Esophagus mucosa (tissue), 1 donor: ENCODE measurements at regions not wholly inside any gene's neighbourhood (a gene's known extent, or its start where the extent isn't known, plus 50 kb on each side); places are given as distances from the start of the nearest gene placed in this dataset.
"Not testable (repeated sequence)": the region's sequence is repeated elsewhere in the genome, so short reads cannot be mapped to it uniquely, and the experiment has no call there.

Experiments used
- ATAC-seq: fragments of 200-7000 bp; cut with Tn5 transposase; one replicate; pipeline ENCODE4 v1.9.1; 2020
- donor health status: DM: yes; HTN: yes; CAD: no.

DNA sequence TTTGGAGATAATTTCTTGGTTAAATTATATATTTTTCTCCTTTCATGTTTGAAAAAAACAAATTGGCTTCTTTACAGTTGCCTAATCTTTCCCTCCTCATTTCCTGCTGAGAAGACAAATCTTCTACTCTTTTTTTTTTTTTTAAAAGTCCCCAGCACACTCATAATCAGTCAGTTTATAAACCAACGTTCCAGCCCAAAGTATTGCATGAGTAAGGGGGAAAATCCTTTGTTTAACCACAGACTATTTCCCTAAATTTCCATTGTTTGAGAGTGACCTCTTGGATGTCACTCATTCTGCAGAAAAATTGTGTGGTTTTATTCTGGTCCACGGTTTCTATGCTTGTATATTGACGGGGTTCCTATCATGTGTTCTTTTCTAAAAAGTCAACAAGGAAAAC is 55.1 kb upstream of the TLR4 start:
- ATAC-seq, result no peak

DNA sequence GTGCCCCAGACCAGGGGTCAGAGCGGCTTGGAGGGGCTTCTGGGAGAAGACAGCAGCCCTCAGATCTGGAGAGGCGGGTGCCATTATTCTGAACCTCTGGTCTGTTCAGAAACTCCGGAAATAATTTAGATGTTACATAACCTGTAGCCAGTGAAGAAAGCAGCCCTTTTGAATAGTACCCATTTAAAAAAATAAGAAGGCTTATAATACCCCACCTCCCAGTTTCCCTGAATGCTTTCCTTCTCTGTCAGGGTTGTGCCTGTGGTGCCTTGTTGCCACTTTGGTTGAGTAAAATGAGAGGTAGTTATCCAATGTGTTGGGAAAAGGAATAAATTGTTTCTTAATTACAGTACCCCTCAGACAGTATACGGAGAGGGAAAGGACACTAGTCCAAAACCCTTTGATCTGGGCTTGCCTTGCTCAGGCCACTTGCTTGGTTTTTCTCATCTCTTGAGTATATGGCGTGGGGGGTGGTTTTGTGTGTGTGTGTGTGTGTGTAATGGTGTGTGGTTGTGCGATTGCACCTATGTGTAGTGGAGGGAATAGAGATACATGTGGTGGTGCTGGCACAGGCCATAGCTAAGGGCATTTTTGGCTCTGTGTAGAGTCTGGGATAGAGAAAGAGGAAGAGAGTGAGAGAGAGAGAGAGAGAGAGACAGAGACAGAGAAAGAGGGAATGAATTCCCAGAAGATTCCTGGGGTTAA is 59.1 kb upstream of the TLR4 start:
- ATAC-seq, result no peak

DNA sequence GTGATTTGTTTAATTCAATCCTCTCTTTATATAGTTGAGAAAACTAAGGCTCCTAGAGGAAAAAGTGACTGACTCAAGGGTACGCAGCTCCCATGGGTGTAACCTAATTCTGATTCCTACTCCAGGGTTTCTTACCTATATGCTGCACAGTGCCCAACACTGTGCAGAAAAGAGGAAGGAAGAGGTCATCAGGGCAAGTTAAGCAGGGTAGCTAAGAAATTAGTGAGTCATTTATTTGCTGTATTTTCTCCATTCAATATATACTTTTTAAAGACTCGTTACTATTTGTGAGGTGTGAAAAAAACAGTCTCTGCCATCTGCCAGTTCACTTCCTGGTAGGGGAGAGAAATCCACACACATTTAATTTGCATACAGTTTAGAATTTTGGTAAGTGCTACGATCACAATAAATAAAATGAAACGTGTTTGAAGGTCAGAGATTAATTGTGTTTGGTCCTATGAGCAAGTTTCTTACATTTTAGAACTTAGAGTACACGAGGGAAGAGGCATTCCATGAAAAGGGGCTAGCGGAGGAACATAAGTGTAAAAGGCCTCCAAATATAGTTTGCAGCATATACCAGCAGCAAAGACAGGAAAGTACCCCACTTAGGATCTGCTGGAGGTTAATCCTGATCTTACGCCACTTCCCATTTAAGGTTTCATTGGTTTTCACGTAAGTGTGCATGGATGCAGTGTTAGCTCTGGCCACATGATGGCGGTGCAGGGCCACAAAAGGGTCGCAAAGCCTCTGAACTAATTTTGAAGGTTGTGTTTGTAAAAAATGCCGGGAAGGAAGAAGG is 59.9 kb upstream of the TLR4 start:
- ATAC-seq, result peak; percentile 83

DNA sequence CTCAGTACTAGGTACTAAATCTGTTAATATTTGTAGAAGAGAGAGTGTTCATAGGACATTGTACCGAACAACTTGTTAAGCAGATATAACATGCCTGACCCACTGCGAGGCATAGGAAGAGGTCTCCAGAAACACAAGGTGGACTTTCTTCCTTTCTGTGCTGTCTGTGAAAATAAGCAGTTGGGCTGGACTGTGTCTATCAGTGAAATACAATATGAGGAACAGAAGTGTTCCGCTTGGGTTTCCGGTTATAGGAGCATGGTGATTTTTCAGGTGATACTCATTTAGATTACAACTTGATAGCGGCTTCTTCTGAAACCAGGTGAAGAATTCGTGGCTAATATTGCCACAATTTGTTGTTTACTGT is 60.9 kb upstream of the TLR4 start:
- ATAC-seq, result no peak

DNA sequence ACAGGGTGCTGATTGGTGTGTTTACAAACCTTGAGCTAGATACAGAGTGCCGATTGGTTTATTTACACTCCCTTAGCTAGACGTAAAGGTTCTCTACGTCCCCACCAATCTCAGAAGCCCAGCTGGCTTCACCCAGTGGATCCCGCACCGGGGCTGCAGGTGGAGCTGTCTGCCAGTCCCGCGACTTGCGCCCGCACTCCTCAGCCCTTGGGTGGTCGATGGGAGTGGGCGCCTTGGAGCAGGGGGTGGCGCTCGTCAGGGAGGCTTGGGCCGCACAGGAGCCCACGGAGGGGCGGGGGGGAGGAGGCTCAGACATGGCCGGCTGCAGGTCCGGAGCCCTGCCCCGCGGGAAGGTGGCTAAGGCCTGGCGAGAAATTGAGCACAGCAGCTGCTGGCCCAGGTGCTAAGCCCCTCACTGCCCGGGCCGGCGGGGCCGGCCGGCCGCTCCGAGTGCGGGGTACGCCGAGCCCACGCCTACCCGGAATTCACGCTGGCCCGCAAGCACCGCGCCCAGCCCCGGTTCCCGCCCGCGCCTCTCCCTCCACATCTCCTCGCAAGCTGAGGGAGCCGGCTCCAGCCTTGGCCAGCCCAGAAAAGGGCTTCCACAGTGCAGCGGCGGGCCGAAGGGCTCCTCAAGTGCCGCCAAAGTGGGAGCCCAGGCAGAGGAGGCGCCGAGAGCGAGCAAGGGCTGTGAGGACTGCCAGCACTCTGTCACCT is 61.5 kb upstream of the TLR4 start:
- ATAC-seq, result not testable (repeated sequence)

DNA sequence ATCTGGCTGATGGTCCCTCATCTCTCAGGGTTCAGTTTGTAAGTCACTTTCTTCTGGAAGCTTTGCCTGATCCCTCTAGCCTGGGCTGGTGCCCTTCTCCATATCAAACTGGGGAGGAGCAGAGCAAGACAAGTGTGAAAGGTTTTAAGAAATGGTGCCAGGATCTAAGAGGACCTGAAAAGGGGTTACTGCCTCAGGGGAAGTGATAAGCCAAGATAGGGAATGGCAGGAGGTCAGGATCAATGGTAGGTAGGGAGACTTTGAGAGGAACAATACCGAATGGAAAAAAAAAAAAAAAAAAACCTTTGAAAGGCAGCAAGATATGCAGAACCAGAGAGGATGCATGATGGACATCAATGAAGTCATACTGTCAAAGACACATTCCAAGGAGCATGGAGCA is 67.5 kb upstream of the TLR4 start:
- no peak for ATAC-seq

DNA sequence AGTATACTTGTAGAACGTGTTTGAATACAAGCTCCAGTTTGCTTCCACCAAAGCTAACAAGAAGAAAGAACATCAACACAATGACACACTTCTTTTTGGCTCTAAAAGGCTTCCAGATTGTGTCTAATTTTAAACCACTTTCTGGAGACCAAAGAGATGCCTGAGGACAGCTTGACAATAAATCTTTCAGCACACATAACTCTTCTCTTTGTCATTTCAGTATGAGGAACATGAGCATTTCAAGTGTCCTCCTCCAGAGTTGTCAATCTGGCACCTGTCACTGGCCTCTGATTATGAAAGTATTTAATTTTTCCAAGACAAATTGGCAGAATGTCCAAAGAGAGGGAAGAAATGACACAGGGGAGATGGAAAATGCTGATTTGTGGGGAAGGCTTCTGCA is 79.0 kb upstream of the TLR4 start:
- ATAC-seq, result no peak

DNA sequence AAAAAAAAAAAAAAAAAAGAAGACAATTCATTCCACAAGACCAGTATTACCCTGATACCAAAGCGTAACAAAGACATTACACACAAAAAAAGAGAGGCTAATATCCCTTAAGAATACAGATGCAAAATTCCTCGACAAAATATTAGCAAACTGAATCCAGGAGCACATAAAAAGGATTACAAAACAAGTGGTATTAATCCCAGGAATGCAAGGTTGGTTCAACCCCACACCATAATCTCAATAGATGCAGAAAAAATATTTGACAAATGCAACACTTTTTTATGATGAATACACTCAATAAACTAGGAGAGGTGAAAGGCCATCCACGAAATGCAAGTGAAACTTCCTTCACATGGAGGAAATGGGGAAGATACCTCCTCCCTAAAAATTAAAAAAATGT is 80.1 kb upstream of the TLR4 start:
- no peak for ATAC-seq

DNA sequence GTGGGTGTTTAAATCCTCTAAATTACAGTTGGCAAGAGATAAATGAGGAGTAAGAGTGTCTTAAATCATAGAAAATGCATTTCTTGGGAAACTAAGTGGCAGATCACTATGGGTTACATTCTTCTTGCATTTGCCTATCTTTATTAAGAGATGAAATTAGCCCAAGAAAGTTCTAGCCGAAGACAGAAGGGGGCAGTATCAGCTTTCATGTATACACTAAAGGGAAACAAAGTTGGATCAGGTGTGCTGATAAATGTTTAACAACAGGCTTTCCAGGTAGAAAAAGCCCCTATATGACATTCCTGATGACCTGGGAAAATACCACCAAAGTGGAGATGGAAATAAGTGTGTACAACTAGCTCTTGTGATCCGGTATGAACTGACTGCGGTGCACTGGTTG is 81.9 kb upstream of the TLR4 start:
- no peak for ATAC-seq

DNA sequence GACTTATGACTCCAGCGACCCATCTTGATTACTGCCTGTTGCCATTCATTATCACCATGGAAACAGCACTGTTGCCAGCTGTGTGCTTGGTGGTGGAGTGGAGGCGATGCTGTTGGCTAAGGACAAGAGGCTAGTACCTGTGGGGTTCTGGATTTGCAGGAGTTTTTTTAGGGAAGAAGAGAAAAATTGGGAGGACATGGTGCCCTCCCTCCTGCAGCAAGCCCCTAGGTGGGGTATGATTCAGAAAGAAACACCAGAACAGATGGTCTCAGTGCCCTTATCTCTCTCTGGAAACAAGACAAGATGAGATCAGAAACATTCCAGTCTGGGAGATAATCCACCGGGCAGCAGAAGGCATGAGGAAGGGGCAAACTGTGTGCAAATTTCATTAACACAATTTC is 87.8 kb upstream of the TLR4 start:
- ATAC-seq, result no peak

DNA sequence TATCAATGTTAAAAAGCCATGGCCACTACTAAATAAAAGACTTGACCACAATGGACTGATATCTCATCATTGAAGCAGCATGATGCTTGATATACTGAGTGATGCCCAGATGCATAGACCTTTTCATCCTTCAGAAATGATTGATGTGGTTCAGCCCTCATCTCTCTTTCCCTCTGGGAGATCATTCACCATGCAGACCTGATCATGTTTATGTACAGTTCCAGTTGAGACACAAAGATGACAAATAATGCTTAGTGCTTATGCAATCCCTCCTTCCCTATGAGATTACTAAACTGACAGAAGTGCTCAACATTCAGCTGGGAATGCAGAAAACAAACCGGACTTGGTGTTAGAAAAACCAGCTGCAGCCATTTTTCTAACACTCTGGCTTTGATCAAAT is 91.9 kb upstream of the TLR4 start:
- no peak for ATAC-seq

DNA sequence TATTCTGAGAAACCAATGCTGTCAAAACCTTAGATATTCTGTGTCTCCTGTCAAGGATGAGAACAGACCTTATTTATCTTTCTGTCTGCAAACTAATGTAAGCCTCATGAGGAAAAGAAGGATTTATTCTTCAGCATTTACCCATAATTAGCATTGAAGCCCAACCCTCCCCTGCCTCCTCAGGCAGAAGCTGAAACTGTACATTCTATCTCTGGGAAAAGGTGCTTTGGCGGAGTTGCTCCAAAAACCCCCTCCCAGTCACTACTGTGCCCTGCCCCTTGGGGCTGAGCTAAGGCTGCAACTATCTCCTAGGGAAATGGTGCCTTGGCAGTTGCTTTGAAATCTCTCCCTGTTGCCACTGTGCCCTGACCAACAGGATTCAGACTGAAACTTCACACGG is 106.2 kb upstream of the TLR4 start:
- ATAC-seq, result no peak

DNA sequence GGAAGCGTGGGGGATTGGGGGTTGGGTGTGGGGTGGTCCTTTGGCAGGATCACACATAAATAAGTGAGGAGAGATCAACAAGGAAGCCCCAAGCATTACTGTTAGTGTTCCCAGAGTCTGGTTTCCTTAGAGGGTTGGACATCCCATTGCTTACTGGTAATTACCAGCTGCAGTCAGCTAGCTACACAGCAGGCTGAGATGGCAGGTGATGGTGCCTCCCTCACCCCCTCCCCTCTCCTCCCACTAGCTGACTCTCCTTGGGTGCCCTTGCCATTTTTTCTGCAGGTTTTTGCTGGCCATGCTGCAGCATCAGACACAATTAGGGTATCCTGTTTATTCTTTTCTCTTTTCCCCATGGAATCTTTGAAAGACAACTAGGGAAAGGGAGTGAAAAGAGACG is 107.5 kb upstream of the TLR4 start:
- ATAC-seq, result no peak

DNA sequence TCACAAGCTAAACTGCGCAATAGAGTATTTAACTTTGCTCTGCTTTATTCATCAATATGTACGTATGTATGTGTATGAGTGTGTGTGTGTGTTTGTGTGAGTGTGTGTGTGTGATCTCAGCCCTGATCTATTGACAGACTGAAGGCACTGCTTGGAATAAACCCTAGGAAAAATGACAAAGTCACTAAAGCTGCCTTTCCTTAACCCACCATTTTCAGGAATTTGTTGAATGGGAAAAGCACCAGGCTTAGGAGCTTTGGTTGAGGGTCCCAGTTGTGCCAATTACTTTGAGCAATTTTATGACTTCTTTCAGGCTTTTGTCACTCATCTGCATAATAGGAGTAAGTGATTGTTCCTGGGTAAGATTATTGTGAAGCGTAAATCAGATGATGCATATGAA is 108.6 kb upstream of the TLR4 start:
- ATAC-seq, result no peak

DNA sequence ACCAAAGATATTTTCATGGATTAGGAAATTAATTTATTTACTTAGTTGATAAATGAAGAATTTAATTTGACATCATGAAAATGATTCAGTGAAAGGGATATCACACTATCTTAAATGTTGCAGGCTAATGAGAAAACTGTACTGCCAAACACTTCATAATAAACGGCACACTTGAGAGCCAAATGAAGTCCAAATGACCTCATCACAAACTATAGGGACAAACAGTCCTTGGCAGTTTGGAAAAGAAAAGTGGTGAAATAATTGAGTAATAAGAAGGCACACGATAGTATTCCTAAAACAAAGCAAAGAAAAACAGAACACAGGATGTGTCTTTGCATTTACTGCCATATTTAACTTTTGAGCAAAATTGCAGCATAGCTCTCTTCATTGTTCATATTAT is 116.9 kb upstream of the TLR4 start:
- ATAC-seq, result no peak

DNA sequence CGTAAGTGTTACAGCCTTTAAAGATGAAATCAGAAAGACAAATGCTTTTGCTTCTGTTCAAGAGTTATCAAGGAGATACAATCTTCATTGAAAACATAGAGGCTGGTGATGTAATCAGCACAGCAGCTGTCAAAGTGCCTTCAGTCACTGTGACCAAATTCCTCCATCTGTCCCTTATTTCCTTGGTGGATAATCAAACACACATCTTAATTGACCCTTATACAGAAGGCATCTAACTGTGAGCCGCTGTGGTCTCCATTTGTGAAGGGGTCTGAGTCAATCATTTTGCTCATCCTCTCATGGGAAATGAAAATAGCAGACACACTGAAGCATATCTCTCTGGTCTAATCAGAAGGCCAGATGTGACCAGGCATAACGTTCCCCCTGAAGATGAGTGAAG is 130.1 kb upstream of the TLR4 start:
- ATAC-seq, result no peak

DNA sequence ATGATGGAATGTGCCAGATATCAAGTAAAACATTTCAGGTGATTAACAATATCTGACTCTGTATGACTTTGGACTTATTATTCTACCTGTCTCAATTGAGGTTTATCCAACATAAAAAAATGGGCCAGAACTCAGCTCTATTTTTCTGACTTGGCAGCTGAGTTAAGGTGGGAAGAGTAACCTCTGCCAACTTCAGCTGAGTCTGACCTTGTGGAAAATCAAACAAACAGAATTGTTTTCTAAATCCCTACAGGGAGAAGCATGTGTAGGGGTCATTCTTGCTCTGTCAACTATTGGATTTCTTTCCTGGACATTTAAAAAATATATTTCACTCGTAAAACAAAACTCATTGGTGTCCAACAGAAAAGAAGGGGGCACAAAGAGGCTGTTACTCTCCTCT is 139.4 kb upstream of the TLR4 start:
- ATAC-seq, result no peak

DNA sequence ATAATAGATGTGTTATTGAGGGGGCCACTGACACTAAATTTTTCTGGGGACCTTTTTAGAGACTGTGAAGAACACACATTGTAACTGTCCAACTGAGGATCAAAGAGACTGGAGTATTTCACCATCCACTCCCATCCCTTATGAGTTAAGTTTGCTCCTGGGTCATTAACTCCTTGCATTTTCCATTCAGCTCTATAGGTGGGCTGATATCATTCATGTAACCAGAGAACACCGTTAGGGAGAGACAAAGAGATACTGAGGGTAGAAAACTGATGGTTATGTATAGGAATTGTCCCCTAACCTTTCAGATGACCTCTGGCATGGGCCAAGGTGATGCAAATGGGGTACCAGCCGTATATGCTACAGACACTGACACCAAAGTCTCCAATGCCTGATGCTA is 142.4 kb upstream of the TLR4 start:
- ATAC-seq, result no peak

DNA sequence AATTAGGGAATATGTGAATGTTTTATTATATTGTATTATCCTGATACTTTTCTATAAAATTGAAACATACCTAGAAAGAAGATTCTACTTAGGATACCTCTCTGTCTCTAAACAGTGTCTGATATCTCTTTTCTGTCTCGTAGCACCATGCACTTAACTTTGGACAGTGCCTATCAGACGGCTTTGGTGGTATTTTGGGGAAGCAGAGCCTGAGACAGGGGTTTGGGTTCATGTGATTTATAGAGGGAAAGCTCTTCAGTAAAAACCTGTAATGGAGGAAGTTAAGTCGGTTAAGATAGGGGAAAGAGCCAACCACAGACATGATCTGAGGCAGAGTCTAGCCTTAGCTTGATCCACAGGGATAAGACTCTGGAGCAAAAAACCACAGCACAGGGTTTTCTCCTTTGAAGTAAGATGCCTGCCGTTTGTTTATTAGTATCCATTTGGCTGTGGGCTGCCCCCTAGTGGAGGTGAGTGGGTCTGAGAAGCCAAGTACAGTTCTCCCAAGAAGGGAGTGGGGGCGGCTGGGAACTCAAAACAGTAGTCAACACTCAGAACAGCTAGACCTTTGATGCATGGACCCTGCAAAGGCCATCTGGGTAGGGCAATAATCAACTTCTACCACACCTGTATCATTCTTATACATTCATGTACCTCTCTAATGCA is 141.2 kb upstream of the ASTN2 start:
- no peak for ATAC-seq

DNA sequence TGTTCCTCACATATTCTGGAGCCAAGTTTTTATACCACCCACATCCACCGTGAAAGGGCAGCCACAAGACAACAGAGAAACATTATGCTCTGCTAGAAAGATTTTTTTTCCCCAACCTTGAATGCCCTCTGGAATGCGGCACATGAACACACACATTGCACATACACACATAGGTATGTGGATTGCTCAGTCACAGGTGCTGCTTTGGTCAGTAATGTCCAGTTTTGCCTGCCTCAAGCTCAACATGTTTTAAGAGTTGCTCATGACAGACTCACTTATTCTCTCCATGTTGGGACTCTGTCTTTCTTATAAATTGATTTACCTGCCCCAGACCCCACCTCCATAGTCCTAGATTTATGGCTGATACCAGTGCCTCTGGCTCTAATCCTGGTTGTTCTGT is 138.0 kb upstream of the ASTN2 start:
- ATAC-seq, result no peak

DNA sequence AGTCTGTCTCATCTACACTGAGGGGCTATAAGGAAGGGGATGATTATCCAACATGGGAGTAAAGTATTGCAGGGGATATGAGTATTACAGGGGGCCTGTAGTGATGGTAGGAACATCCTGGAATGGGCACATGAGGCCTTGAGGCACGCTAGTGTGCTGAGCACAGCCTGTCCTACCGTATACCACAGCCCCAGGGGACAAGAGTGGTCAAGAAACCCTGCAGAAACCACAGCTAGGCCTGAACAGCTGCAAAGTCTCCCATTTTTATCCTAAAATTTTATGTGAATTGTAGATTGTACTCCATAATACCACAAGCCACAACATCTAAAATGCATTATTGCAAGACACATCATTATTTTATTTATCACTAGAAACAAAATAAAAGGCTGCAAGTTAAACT is 136.3 kb upstream of the ASTN2 start:
- ATAC-seq, result no peak

DNA sequence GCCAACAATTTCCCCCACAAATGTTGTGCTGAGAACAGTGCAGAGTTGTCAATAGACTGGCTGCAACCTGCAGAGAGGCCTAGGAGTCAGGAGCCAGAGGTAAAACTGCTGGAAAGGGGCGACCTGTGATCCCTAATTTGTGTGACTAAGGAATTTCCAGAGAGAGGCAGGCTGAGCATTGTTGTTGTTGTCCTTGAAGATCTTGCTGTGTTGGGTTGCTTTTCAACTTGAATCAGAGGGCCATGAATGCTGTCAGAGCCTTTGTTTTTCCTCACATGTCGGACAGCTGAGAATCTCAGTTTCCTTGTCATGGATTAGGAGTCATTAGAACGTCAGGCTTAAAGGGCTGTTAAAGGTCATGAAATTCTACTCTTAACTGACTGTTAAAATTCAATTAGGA is 134.6 kb upstream of the ASTN2 start:
- ATAC-seq, result no peak

DNA sequence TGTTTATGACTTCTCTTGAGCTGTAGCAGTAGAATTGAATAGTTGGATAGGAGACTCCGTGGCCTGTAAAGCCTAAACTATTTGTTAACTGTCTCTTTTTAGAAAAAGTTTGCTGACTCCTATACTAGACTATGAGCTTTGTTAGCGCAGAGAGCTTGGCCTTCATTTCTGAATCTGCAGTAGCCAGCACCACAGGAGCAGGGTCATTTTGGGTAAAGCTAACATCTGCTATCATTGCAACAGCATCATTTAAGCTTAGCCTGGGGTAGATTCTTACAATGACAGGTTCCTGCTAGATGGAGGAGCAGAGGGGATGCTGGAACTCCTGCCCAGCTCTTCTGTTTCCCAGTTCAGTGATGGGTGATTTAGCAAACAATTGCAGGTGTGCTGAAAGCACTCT is 133.7 kb upstream of the ASTN2 start:
- ATAC-seq, result no peak

DNA sequence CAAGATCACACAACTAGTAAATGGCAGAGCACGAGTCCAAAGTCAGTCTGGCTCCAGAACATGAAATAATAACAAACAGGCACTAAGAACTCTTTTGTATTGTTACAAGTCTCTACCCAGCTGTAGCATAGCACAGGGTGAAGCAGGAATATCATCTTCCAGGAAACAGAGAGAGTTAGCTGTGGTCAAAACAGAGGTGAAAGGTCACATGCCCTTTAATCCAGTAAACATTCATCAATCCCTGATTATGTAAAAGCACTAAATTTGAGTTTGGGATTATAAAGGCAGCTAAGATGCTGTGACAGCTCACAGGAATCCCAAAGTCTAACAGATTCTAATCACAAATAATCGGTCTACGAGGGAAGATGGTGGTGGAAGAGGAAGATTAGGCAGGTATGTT is 133.0 kb upstream of the ASTN2 start:
- ATAC-seq, result no peak
